ENCODE measurements at regions not wholly inside any gene's neighbourhood (a gene's known extent, or its start where the extent isn't known, plus 50 kb on each side); places are given as distances from the start of the nearest gene placed in this dataset.

DNA sequence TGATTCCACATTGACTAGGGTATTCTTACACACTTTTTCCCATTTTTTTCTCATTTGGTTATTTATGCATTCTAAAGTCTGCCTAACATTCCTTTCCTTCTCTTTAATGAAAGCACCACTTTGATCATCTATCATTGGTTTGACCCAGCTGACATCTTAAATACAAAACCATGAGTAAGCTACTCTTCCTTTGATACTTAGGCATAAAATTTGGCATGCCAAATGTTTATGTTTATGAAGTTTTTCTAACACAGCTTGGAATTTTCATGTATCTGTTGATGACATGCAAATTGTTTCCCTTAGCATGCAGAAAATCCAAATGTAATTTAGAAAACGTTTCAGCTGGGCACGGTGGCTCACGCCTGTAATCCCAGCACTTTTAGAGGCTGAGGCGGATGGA lies 534.9 kb downstream of the QKI start:
- TF ChIP-seq OSR1 (CRISPR knock-in tag; IDR thresholded peaks at IDR 0.05) (no peak), ZFP3 (CRISPR knock-in tag; IDR thresholded peaks at IDR 0.05) (no peak), ZNF8 (CRISPR knock-in tag; IDR thresholded peaks at IDR 0.05) (no peak), ZFP30 (CRISPR knock-in tag; IDR thresholded peaks at IDR 0.05) (no peak), ESRRG (CRISPR knock-in tag; IDR thresholded peaks at IDR 0.05) (no peak)
- TF ChIP-seq, protein P1, sequence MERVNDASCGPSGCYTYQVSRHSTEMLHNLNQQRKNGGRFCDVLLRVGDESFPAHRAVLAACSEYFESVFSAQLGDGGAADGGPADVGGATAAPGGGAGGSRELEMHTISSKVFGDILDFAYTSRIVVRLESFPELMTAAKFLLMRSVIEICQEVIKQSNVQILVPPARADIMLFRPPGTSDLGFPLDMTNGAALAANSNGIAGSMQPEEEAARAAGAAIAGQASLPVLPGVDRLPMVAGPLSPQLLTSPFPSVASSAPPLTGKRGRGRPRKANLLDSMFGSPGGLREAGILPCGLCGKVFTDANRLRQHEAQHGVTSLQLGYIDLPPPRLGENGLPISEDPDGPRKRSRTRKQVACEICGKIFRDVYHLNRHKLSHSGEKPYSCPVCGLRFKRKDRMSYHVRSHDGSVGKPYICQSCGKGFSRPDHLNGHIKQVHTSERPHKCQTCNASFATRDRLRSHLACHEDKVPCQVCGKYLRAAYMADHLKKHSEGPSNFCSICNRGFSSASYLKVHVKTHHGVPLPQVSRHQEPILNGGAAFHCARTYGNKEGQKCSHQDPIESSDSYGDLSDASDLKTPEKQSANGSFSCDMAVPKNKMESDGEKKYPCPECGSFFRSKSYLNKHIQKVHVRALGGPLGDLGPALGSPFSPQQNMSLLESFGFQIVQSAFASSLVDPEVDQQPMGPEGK (CRISPR knock-in tag; IDR thresholded peaks at IDR 0.05; ENCODE audit: borderline replicate concordance), result no peak
- TF ChIP-seq, protein P2, sequence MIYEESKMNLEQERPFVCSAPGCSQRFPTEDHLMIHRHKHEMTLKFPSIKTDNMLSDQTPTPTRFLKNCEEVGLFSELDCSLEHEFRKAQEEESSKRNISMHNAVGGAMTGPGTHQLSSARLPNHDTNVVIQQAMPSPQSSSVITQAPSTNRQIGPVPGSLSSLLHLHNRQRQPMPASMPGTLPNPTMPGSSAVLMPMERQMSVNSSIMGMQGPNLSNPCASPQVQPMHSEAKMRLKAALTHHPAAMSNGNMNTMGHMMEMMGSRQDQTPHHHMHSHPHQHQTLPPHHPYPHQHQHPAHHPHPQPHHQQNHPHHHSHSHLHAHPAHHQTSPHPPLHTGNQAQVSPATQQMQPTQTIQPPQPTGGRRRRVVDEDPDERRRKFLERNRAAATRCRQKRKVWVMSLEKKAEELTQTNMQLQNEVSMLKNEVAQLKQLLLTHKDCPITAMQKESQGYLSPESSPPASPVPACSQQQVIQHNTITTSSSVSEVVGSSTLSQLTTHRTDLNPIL (CRISPR knock-in tag; IDR thresholded peaks at IDR 0.05; ENCODE audit: low read depth), result no peak

All from SK-N-SH treated with all-trans-retinoic acid at 6 μM for 48 hours (cell line).